GM18868 (cell line): ENCODE measurements at regions not wholly inside any gene's neighbourhood (a gene's known extent, or its start where the extent isn't known, plus 50 kb on each side); places are given as distances from the start of the nearest gene placed in this dataset.

Experiments
- ATAC-seq: cut with Tn5 transposase; IDR thresholded peaks from one replicate; pipeline ENCODE4 v1.9.1; 2021; ENCODE audit warnings: mild to moderate bottlenecking, moderate library complexity; ENCODE audit not compliant: unreplicated experiment

- no peak for ATAC-seq
These were observed 59.7 kb upstream of the UBL3 start for GRCh38 chr13:29909975-29910674.

- no peak for ATAC-seq
These were observed 58.8 kb upstream of the UBL3 start for GRCh38 chr13:29909081-29909730.

- ATAC-seq: no peak
These were observed 58.1 kb upstream of the UBL3 start for GRCh38 chr13:29908416-29909080.

GRCh38 chr13:29907670-29908069 is 57.3 kb upstream of the UBL3 start:
- ATAC-seq: no peak

- no peak for ATAC-seq
These were observed 56.1 kb upstream of the UBL3 start for GRCh38 chr13:29906432-29907011.

GRCh38 chr13:29905845-29906244 is 55.4 kb upstream of the UBL3 start:
- ATAC-seq: no peak

DNA sequence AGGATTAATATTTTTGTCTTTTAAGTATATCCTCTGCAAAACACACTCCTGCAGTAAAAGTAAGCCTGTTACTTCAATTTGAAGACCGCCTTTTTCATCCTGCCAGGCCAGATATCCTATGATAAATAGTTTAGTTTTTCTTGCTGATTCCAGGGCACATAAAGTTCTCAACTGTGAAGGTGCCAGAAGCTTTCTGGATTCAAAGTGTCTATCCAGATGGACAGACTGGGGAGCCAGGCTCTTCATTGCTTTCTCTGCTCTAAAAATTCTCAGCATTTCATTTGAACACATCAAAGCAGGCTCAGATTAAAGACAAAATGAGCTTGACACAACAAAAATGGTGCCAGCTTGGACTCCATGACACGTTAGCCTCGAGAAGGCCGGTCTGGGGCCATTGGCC is 53.6 kb upstream of the UBL3 start:
- no peak for ATAC-seq

GRCh38 chr13:29903543-29903942 is 53.1 kb upstream of the UBL3 start:
- ATAC-seq: no peak

DNA sequence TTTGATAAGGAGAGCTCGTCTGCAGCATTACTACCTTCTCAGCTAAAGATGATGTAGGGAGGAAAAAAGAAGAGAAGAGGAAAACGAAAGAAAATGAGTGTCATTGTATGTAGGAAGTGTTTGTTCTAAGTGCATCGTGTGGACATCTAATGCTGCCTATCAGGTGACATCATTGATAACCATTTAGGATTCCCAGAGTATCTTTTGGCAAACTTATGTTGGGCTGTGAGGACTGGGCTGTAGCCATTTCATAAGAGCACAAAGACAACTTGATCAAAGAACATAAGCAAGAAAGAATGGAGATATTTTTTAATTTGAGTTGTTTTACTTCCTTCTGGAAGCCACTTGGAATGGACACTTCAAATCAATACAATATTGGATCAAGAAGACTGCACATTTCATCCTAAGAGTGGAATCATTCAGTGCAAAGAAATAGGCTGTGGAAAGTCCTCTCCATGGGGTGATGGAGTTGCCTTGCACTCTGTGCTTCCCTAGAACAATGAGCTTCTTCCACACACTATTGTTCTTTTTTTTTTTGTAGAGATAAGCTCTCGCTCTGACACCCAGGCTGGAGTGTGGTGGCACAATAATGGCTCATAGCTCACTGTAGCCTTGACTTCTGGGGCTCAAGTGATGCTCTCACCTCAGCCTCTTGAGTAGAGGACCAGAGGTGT is 52.4 kb upstream of the UBL3 start:
- no peak for ATAC-seq

GRCh38 chr13:29901710-29902631 is 51.6 kb upstream of the UBL3 start:
- ATAC-seq: no peak
